Suppressor macrophage (primary cell): ENCODE measurements at regions not wholly inside any gene's neighbourhood (a gene's known extent, or its start where the extent isn't known, plus 50 kb on each side); places are given as distances from the start of the nearest gene placed in this dataset.
"Not testable (repeated sequence)": the region's sequence is repeated elsewhere in the genome, so short reads cannot be mapped to it uniquely, and the experiment has no call there.

Experiments used
- DNase-seq, 4 experiments: peaks; one replicate each; pipeline ENCODE4 v3.0.0-alpha.2; 2020 to 2022

DNA sequence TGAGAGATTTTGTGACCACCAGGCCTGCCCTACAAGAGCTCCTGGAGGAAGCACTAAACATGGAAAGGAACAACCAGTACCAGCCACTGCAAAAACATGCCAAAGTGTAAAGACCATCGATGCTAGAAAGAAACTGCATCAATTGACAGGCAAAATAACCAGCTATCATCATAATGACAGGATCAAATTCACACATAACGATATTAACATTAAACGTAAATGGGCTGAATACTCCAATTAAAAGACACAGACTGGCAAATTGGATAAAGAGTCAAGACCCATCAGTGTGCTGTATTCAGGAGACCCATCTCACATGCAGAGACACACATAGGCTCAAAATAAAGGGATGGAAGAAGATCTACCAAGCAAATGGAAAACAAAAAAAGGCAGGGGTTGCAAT lies 182.4 kb downstream of the PRELID2 start:
- not testable (repeated sequence) for DNase-seq

DNA sequence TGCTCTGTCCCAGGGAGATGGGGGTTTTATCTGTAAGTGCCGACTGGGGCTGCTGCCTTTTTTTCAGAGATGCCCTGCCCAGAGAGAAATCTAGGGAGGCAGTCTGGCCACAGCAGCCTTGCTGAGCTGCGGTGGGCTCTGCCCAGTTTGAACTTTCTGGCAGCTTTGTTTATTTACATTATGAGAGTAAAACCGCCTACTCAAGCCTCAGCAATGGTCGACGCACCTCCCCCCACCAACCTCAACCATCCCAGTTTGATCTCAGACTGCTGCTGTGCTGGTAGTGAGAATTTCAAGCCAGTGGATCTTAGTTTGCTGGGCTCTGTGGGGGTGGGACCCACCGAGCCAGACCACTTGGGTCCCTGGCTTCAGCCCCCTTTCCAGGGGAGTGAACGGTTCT lies 188.0 kb downstream of the PRELID2 start:
- DNase-seq, result not testable (repeated sequence)

DNA sequence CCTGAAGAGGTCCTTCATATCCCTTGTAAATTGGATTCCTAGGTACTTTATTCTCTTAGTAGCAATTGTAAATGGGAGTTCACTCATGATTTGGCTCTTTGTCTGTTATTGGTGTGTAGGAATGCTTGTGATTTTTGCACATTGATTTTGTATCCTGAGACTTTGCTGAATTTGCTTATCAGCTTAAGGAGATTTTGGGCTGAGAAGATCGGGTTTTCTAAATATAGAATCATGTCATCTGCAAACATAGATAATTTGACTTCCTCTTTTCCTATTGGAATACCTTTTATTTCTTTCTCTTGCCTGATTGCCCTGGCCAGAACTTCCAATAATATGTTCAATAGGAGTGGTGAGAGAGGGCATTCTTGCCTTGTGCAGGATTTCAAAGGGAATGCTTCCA lies 191.9 kb downstream of the PRELID2 start:
- not testable (repeated sequence) for DNase-seq

DNA sequence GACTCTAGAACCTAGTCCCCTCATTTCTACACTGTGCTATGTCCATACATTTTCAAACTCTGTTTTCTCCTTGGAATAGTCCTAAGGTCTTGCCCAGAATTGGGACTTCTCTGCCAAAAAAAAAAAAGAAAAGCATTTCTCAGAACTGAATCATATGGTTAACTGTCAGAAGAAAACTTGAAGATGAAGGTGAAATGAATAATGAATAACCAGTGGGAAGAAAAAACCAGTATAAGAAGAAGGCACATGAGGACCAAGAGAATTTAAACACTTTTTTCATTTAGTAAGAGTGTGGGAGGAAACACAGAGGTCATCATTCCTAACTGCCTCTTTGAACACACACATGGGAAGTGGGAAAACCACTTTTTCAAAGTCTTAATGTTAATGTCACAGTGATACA lies 197.7 kb downstream of the PRELID2 start:
- no peak for DNase-seq

DNA sequence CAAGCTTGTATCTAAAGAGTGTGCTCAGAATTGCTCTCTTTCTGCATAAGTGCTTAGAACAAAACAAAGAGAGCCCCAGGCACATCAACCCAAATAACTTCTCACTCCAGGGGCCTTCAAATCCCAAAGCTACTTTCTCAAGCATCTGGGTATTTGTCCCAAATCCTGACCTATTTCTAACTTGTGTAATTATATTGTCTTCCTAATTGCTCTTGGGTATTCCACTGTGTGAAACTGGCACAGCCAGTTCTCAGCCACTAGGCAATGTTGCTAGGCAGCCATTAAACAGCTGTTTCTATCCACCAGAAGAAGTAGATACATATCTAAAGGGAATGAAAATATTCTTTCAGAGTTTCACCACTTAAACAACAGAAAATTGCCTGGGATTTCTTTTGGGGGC lies 198.8 kb downstream of the PRELID2 start:
- no peak for DNase-seq

DNA sequence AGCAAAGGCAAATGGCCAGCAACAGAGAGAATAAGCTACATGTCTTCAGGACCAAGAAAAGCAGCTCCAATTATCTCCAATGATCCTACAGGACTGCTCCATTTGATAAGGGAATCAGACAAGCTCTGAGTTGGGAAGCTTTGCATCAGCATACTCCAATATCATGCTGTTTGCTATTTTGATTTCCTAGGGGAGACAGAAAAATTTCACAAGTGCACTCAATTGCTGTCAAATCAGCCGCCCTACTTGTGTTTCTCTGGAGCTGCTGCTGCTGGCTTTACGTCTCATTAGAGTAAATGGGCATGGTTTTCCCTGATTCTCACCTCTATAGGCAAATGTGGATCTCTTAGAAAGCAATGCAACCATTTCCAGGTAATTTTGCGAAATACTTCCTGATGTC lies 201.7 kb downstream of the PRELID2 start:
- DNase-seq, result no peak

DNA sequence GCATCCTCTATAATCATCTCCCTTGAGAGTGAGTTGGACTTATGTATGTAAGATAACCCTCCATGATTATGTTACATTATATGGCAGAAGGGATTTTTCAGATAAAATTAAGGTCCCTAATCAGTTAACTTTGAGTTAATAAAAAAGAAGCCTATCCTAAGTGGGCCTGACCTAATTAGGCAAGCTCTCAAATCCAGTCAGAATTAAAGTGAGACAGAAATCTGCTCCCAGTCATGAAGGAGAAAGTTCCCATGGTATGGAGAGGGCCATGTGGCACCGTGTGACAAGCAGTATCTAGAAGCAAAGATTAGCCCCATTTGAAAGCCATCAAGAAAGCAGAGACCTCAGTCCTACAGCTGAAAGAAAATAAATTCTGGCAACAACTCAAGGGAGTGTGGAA lies 202.4 kb downstream of the PRELID2 start:
- DNase-seq, result no peak

DNA sequence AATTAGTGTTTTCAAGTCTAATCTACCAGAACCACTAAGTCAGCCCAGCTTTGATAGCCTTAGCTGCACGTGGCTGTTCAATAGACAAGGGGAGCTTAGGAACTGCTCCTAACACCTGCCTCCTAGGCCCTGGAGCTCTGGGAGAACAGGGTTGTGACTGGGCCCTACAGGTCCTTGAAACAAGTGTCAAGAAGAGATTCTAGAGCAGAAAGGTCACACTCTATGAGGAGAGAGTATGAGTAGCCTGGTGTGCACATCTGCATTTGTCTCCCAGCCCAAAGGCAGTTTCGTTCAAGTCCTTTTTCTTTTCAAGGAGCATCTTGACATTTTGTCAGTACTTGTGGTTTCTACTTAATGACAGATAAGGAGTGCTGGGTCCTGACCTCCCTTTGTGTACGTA lies 206.1 kb downstream of the PRELID2 start:
- DNase-seq, result no peak

DNA sequence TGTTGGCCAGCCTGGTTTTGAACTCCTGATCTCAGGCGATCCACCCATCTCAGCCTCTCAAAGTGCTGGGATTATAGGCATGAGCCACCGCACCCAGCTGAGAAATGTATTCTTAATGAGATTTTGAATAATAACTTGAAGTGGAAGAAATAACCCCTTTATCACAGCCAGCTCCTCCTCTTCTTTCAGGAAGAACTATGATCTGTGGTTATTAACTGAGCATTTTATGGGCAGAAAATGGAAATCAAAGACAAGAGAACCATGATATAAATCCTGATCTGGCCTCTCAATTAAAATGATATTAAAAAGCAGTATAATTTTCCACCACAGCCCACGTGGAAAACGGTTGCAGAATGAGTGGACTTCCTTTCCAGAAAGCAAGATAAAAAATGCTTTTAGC lies 206.6 kb downstream of the PRELID2 start:
- no peak for DNase-seq

DNA sequence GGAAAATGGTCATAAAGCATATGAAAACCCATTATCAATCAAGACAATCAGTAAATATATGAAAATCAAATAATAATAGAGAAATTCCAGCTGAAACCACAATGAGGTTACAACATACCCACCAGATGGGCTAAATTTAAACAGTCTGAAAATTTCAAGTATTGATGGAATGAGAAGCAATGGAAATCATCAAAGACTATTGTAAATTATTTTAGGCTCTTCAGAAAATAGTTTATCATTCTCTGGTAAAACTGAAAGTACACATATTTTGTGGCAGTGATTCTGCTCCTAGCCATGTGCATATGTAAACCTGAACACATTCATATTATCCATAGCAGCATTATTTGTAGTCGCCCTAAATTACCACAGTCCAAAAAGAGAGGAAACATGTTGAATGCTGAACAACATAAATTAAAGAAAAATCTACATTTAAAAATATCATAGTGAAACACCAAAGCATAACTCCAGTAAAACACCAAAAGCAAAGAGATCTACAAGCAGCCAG lies 215.3 kb downstream of the PRELID2 start:
- no peak for DNase-seq

DNA sequence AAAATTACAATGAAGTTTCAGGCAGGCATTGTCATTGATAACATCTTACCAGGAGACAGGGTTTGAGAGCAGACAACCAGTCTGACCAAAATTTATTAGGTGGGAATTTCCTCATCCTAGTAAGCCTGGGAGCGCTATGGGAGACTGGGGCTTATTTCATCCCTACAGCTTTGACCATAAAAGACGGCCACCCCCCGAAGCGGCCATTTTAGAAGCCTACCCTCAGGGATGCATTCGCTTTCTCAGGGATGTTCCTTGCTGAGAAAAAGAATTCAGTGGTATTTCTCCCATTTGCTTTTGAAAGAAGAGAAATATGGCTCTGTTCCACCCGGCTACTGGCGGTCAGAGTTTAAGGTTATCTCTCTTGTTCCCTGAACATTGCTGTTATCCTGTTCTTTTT lies 218.4 kb downstream of the PRELID2 start:
- DNase-seq, result not testable (repeated sequence)

DNA sequence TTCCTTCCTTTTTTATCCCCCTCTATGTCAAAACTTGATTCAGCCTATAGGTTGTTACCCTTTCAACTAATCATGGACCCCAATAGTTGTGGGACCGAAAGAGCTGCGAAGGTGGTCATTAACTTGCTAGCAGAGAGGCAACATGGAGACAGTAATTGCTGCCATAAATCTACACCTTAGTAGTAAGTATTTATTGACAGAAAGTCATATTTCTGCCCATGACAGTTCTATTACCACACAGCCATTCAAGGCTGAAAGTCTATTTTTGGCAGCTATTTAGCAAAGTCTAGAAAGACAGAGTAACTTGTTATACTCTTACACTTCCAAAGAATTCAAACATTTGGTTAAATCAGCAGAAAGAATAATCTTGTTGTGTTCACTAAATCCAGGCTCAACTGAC lies 236.2 kb downstream of the PRELID2 start:
- no peak for DNase-seq

DNA sequence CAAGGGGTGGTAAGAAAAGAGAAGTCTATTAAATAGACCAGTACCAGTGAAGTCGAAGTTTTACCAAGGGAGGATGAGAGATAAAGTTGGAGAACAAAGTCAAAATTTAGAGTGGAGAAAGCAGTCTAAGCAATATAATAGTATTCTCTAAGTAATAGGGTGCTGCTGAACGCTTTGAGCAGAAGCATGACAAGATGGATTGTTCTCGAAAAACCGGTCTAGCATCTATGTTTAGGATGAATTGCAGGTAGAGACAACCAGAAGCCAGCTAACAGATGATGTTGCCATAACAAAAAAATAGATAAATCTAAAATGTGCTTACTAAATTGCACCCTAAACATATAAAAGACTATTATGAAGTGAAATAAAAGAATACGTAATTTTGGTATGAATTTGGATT lies 237.0 kb downstream of the PRELID2 start:
- DNase-seq, result no peak

DNA sequence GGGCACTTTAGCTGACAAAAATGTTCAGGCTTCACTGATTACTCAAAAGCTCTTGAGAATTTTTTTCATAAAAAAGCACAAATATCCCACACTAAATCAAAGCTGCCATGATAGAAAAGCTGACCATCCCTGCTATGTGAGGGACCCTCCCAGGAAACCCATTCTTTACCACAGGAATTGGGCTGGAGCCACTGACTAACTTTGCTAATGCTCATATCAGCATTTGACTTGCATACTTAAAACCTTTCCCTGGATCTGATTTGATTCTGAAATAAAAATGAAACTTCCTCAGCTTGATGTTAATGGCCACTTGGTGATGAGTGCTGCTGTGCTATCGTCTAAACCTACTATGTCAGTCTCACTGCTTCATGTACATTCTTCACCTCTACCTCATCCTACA lies 243.6 kb downstream of the PRELID2 start:
- DNase-seq, result no peak

DNA sequence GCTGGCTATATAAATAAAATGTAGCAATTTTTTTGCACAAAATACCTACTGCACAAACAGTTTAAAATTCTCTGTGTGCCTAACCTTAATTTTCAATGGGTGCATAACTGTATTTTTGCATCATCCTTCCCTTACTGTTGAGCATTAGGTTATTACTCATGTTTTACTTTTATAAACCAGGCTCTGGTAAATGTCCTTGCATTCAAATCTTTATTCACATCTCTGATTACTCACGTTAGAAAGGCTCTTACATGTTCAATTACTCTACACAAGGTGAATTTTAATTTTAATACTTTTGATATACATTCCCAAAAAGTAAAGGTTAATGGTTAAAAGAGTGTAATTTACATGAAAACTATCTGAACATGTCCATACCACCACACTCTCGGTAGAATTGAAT lies 246.1 kb downstream of the PRELID2 start:
- no peak for DNase-seq

DNA sequence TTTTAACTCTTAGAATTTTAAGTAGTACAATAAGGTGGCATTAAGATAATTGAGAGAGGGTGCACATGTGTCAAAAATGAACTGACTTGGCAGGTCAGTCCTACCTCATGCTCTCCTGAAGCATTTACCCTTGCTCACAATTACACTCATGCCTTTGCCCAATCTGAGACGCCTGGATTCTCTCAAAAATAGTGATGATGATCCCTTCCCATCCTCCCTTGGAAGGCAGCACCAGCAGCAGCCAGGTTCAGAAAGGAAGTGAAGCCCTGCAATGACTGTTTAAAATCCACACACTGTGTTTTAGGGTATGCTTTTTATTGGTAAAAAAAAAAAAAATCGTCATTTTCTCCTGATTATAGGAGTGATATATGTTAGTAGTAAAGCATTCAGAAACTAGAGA lies 246.6 kb downstream of the PRELID2 start:
- no peak for DNase-seq

DNA sequence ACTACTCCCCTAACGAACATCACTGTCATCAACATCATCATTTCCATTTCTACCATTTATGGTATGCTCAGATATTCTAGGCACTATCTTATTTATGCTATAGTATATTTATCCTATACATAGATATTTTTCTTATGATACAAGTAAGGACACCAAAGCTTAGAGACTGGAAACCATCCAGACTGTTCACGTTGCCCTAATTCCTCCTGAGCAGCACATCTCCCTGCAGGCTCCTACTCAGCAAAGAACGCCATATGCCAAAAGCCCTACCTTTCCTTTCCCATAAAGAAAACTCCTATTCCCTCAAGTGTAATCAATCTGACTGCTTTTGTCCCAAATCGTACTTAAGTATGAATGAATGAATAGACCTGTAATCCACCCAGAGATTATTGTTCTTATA lies 247.0 kb downstream of the PRELID2 start:
- DNase-seq, result no peak

DNA sequence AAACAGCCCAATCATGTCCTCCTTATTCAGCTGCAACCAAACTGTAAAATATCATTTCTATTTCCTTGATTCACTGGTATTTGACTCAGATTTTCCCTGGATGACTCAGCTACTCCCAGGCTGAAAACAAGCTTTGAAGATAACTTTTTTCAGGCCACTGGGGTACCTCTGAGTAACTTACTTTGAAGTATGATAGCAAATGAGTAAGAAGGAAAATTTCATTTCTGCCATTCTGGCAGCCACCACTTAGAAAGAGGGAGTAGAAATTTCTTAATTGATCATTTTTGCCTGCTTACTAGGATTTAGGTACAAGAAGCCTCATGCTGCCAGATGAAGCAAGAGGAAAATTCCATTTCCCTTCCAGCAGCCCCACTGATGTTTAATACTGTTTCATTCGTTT lies 247.4 kb downstream of the PRELID2 start:
- no peak for DNase-seq

DNA sequence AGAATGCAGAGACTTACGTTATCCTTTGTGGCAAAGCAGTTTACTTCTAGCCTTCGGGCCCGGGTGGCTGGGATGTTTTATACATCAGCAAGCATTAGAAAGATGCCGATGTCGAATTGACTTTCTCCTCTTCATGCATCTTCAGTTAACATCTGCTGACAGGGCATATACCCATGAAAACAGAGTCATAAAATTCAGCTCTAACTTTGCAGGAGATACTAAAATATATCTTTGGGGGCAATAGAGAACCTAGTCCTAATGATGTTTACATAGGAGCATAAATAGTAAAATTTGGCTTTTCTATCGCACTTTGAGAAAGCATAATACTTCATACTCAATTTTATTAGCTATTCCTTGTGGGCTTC lies 247.9 kb downstream of the PRELID2 start:
- DNase-seq, result no peak

DNA sequence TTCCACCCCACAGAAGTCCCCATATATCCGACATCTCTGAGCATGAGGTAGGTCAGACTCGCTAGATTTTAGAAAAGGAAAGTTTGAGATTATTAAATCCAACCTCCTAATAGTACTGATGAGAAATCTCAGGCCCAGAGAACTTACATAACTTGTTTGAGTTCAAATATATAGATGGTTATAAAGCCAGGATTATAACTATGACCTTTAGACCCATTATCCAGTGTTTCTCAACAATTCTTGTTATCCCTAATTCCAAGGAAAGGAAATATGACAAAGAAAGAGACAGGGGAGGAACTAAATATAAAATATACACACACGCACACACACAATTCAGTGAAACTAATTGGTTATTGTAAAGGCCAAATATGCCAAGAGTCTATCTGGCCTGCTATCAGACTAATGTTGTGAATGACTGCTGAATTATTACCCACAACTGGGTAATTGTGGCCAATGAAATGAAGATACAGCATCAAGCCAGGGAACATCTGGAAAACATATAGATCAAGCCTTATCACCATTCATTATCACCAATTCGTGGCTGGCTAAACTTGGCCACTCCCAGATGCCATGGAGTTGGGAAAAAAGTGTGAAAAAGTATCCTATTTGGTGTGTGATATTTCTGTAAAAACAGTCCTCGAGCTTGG lies 248.4 kb downstream of the PRELID2 start:
- DNase-seq, result no peak

DNA sequence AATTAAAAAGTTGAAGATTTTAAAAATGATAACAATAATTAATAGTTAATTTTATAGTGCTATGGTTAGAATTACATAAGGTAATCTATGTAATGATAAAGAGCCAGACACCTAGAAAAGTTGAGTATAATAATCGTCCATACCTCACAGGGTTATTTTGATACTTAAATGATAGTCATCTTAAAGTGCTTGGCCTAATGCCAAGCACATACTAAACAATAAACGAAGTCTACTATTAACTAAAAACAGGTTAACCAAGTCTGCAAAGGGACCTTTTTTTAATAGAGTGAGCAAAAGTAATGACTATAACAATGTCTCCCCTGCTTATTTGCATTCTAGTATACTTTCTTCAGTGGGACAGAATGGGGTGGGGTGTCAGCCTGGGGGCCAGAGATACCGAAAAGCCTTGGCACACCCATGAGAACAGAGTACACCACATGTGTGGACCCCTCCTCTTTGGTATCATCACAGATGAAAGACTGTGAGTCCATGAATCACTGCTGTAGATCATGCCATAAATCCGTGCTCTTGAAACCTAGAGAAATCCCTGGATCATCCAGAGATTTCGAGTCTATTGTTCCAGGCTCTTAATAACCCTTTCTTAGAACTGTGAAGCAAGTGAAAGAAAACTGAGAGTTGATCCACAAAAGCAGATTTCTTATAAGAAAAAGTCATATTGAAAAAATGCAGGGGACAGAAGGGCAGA lies 249.5 kb downstream of the PRELID2 start:
- DNase-seq, result no peak

DNA sequence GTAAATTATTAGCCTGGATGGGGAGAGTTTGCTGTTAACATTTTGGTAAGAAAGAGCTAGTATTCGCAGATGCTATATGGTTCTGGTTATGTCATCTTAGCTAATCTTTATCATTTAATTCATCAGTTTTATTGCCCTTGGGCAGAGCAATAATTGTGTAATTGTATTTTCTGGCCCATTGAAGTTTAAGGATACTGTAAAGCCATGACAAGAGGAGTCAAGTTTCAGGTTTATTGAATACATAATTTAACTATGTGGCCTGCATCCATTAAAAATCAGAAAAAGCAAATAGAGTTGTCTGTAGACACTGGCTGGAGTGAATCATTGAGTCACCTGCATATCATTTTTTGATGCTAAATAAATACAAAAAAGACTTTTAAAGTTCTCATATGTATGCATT lies 255.8 kb downstream of the PRELID2 start:
- DNase-seq, result no peak

DNA sequence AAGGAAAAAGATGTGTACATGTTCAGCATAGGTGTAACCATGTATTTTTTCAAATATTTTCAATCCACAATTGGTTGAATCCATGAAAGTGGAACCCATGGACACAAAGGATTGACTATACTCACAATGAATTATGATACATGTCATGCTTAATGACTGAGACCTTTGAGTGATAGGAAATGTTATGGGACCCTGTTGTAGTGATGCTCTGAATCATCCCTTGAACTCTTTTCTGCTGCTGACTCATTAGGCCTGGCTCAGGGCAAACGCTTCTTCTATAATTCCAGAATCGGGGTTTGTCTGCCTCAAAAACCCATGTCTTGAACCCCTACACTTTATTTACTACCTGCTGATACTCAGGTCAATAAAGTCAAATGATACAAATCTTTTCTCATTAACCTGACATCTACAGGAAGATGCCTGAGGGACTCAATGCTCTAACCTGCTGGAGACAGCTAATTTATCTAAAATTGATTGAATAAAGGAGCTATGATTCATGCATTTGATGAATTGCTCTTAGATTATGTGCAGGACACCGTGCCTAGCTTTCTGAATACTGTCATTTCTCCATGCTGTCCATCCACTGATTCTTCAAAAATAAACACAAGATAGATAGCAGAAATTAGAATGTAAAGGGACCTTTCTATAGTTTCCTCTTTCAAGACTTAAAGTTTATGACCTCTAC lies 260.1 kb downstream of the PRELID2 start:
- DNase-seq, result no peak

DNA sequence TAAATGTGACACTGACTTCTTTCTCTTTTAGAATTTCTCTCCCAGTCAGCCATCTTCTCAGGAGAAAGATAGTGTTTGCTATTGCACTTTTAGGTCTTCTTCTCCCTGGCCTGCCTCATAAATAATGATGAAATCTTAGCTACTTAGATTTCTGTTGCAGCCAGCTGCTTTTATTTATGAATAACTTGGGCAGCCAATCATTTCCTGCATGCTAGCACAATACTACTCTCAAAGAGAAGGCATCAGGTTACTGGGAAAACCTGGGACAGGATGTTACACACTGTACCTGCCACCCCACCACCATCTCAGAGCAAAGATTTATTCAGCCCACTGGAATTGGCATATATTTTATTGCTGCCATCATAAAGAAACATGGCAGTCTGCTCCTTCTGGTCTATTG lies 266.6 kb downstream of the PRELID2 start:
- no peak for DNase-seq
